Ureter (tissue), 1 donor: ENCODE measurements at regions not wholly inside any gene's neighbourhood (a gene's known extent, or its start where the extent isn't known, plus 50 kb on each side); places are given as distances from the start of the nearest gene placed in this dataset.

Experiments used
- DNase-seq: peaks from one replicate; pipeline ENCODE4 v3.0.0-alpha.2; 2020; ENCODE audit warnings: low spot score
- donor health status: DM: yes; HTN: yes; CAD: no.

DNA sequence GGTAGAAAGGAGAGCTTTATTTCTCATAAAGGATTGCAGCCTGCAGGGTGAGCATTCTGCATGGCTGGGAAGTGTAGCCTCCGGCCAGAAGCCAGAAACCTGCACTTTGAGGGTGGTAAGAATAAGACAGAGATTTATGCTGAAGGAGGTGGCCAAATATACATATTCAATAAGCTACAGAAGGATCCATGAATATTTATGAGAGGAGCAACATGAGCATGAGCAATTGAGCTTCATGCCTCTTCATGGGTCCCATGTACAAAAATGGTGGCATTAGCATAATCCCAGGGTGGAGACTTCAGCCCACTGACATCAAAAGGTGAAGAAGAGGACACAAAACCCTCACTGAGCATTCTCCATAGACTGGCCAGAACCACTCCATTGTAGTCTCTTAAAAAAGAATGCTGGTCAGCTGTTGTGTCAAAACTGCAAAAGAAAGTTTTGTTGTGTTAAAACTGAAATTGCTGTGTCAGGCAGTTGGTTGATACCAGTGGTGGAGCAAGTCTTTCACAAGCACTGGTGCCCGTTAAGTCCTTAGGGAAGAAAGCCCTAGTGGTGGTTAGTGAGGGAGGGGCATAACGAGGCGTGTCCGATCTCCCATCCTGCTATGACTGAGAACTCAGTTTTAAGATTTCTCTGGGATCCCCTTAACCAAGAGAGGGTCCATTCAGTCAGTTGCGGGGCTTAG is 160.8 kb upstream of the MAP1B start:
- DNase-seq = no peak

- no peak for DNase-seq
These were observed 159.1 kb upstream of the MAP1B start for GRCh38 chr5:71948206-71948605.

GRCh38 chr5:71949772-71950171 is 157.5 kb upstream of the MAP1B start:
- no peak for DNase-seq

- no peak for DNase-seq
These were observed 153.4 kb upstream of the MAP1B start for GRCh38 chr5:71953866-71954265.

GRCh38 chr5:71954329-71954728 is 152.9 kb upstream of the MAP1B start:
- no peak for DNase-seq

DNA sequence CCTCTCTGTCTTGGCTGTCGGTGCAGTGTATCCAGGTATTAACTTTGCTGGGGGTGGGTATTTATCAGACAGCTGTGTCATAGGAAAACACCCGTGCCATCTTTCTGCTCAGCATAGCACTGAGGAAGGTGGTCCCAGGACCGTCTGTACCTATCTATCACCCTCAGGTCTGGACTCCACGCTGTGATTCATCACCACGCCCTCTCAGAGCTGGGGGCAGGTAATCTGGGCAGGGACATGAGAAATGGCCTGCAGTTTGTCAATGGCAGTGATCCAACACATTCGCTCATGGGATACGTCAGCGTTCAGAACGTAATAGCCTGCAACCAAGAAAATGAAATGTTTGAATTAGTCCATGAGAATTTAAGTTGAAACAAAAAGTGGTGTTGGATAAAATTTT is 151.6 kb upstream of the MAP1B start:
- no peak for DNase-seq

GRCh38 chr5:71957292-71957898 is 149.9 kb upstream of the MAP1B start:
- DNase-seq = no peak

DNA sequence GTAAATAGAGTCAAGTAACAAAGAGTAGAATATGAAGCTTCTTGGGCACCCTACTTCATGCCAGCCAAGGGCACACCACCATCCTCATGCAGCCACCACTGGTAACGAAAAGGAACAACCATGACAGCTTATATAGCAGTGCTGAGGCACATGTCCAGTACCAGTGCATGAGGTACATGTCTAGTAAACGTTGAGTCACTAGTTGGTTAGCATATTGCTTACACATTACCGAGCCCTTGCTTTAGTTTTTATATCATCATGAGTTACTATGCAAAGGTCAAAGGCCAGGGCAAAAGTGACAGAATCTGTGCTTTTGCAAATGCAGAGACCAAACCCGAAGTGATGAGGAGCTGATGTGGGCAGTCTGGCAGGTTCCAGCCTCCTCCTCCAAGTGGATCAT is 147.1 kb upstream of the MAP1B start:
- no peak for DNase-seq

- DNase-seq = no peak
These were observed 145.5 kb upstream of the MAP1B start for GRCh38 chr5:71961786-71962185.

DNA sequence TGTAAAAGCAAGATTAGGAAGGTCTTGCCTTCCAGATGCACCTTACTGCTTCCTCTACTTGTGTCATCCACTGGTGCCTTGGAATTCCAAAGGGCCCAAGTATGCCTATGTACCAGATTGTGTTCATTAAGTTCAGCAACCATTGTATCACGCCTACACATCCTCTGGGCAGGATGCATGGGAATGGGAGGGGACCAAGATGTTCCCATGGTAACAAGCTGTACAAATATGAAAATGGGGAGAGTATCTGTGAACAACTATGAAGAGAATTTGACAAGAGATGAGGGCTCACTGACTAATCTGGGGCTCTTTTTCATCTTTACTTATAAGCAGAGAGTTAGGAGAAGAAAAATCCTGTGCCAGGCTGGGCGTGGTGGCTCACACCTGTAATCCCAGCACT is 137.8 kb upstream of the MAP1B start:
- DNase-seq = no peak

GRCh38 chr5:71971862-71972261 is 135.4 kb upstream of the MAP1B start:
- DNase-seq = no peak

- no peak for DNase-seq
These were observed 134.3 kb upstream of the MAP1B start for GRCh38 chr5:71972777-71973473.

GRCh38 chr5:71973563-71973962 is 133.7 kb upstream of the MAP1B start:
- DNase-seq = no peak

- peak; percentile 53 for DNase-seq
These were observed 133.1 kb upstream of the MAP1B start for GRCh38 chr5:71974165-71974564.

DNA sequence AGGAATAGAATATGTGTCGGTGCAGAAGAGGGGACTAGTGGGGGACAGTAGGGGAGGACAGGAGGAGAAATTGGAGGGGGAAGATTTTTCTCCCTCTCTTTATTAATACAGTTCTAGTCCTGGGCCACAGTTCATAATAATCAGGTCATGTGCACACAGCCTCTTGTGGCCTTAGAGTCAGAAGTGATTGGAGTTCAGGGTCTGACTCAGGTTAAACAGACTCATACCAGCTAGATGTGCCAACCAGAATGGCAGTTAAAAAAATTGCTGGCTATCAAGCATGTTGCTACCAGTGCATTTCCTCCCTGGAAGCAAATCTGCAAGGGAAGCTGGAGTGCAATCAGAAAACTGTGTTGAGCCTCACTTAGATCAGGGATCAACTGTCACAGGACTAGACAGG is 132.7 kb upstream of the MAP1B start:
- no peak for DNase-seq

DNA sequence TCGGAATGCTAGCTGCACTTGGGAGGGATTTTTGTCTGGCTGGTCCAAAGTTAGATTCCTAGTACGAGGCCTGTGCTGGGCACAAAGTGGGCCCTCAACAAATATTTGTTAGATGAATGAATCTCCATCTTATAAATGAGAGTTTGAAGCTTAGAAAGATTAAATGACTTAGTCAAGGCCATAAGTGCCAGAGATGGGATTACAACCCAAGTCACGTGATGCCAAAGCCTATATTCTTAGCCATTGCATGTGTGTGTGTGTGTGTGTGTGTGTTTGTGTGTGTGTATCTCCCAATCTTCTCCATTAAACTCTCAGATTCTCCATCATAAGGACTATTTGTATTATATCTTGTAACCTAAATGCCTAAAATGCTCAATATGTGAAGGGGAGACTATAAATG is 130.8 kb upstream of the MAP1B start:
- no peak for DNase-seq

- DNase-seq = no peak
These were observed 130.0 kb upstream of the MAP1B start for GRCh38 chr5:71977311-71977710.

DNA sequence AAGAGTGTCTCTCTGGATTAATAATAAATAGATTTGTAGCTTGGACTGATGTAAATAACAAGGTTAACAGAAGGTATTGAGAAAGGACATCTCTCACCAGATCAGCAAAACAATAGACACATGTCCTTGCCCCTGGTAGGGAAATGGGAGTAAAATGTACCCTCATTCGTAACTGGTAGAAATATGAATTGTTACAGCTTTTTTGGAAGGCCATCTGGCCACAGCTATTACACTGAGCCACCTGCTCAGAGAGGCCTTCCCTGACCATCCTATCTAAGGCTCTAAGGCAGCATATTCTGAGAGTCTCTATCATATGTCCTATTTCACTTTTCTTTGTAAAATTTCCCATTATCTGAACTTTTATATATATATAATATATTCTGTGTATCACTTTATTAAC is 129.1 kb upstream of the MAP1B start:
- no peak for DNase-seq

DNA sequence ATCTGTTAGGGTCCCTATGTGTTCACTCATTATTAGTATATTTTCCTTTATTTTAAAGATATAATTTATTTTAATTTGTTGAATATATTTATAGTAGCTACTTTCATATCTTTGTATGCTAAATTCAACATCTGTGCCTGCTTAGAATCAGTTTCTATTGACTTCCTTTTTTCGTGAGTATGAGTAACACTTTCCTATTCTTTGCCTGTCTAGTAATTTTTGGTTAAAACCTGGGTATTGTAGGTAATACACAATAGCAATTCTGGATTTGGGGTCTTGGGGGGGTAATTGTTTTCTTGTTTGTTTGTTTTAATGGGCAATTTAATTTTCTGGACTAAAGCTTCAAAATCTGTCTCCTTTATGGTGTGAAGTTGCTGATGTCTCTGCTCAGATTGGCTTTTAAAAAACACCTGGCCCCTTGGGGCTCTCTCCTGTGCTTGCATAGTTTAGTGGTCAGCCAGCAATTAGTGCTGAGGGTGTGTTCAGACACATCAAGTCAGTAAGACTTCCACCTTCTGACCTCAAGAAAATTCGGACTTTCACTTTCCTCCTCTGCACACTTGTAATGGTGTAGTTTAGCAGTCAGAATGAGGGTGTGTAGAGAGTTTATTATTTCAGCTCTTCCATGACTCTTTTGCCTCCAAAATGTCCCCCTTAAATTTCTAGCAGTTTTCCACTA is 124.4 kb upstream of the MAP1B start:
- DNase-seq = no peak

- DNase-seq = no peak
These were observed 121.2 kb upstream of the MAP1B start for GRCh38 chr5:71986101-71986500.

- DNase-seq = no peak
These were observed 118.5 kb upstream of the MAP1B start for GRCh38 chr5:71988808-71989207.

DNA sequence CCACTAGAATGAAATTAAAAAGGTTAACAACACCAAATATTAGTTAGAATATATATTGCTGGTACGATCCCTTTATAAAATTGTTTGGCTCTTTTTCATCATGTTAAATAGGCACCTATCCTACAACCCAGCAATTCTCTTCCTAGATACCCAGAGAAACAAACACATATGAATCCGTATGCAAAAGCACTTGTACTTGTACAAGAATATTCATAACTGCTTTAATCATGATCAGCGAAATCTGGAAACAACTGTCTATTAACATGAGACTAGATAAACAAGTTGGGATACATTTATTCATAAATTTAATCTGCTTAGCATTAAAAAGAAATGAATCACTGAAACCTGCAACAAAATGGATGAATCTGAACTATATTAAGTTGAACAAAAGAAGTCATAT is 113.7 kb upstream of the MAP1B start:
- DNase-seq = no peak

- no peak for DNase-seq
These were observed 110.5 kb upstream of the MAP1B start for GRCh38 chr5:71996789-71997188.
